GM18951 (cell line): ENCODE measurements at regions not wholly inside any gene's neighbourhood (a gene's known extent, or its start where the extent isn't known, plus 50 kb on each side); places are given as distances from the start of the nearest gene placed in this dataset.

Experiments
- POLR2A ChIP-seq: IDR thresholded peaks from 4 replicates; pipeline ENCODE4 v1.6.1; 2011; ENCODE audit warnings: mild to moderate bottlenecking; ENCODE audit not compliant: insufficient read length, insufficient read depth; ENCODE audit errors: extremely low read depth
- in situ Hi-C: fragments of 300-500 bp; cut with MboI; formaldehyde crosslinking; loops from one replicate; pipeline ENCODE4 v1.12.0; 2022; ENCODE audit warnings: low sequenced_read_pairs, mixed read lengths, inconsistent platforms; ENCODE audit not compliant: unreplicated experiment

GRCh38 chr1:93744299-93744988, 62.8 kb upstream of the BCAR3 start:
- in situ Hi-C loops, result no loop called here
- TF ChIP-seq POLR2A, result no peak

- in situ Hi-C loops, result no loop called here
- no peak for TF ChIP-seq POLR2A
Observed at GRCh38 chr1:93743465-93743864, 61.8 kb upstream of the BCAR3 start.

GRCh38 chr1:93740601-93741031, 59.0 kb upstream of the BCAR3 start:
- in situ Hi-C loops, result no loop called here
- no peak for TF ChIP-seq POLR2A

GRCh38 chr1:93740157-93740556, 58.5 kb upstream of the BCAR3 start:
- in situ Hi-C loops, result no loop called here

GRCh38 chr1:93739472-93739871, 57.8 kb upstream of the BCAR3 start:
- in situ Hi-C loops, result no loop called here
- no peak for TF ChIP-seq POLR2A

More at GRCh38 chr1:93740157-93740556, 58.5 kb upstream of the BCAR3 start:
- TF ChIP-seq POLR2A, result no peak

- in situ Hi-C loops, result no loop called here
- no peak for TF ChIP-seq POLR2A
Observed at GRCh38 chr1:93738926-93739325, 57.3 kb upstream of the BCAR3 start.

GRCh38 chr1:93738075-93738622, 56.5 kb upstream of the BCAR3 start:
- in situ Hi-C loops, result no loop called here
- no peak for TF ChIP-seq POLR2A

GRCh38 chr1:93735722-93736121, 54.1 kb upstream of the BCAR3 start:
- in situ Hi-C loops, result no loop called here
- no peak for TF ChIP-seq POLR2A

- no peak for TF ChIP-seq POLR2A
- in situ Hi-C loops, result no loop called here
Observed at GRCh38 chr1:93734999-93735398, 53.4 kb upstream of the BCAR3 start.

- in situ Hi-C loops, result no loop called here
- TF ChIP-seq POLR2A, result no peak
Observed at GRCh38 chr1:93733340-93733739, 51.7 kb upstream of the BCAR3 start.

GRCh38 chr1:93732514-93732913, 50.9 kb upstream of the BCAR3 start:
- TF ChIP-seq POLR2A, result no peak
- in situ Hi-C loops, result no loop called here
